GM04504 (cell line): ENCODE measurements at regions not wholly inside any gene's neighbourhood (a gene's known extent, or its start where the extent isn't known, plus 50 kb on each side); places are given as distances from the start of the nearest gene placed in this dataset.
"Not testable (repeated sequence)": the region's sequence is repeated elsewhere in the genome, so short reads cannot be mapped to it uniquely, and the experiment has no call there.

Source experiments
- DNase-seq: peaks from one replicate; pipeline ENCODE4 v3.0.0-alpha.2; 2012; ENCODE audit warnings: low read depth

DNA sequence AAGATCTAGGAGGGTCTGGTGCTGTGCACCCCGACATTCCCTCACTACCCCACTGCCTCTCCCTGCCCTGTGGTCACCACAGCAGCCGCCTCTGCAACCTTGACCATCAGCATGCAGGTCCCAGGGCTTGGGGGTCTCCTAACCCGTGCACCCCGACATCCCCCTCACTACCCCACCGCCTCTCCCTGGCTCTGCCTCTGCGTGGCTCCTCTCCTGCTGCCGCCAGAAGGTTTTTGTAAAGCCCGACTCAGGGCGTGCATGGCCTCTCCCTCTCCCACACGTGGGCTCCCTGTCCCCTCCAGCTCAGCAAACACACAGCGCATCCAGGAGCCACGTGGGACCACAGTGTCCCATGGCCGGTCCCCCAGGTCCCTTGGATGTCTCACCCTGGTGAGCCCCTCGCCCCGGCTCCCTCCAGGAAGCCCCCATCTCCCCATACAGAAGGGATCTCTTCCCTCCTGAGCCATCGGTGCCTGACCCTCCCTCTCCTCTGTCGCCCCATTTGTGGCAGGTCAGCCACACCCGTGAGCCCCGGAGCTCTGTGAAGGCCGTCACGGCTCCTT is 112.5 kb upstream of the LPCAT1 start:
- DNase-seq: not testable (repeated sequence)

DNA sequence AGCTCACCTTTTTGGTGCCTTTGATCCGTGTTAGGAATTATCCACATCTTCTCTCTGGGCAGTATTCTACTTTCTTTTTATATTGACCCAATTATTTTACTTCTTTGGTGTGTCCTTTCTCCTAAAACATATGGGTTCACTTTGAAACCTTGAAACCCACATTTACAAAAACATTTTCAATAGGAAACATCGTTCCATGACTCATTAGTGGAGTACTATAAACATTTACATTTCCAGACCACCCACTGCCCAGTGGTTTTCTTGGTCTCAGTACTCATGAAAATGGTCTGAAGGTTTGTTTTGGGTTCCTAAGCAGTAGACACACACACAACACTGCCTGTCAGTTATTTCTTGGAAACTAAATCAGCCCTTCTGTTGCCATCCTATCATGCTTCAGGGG is 111.7 kb upstream of the LPCAT1 start:
- not testable (repeated sequence) for DNase-seq

DNA sequence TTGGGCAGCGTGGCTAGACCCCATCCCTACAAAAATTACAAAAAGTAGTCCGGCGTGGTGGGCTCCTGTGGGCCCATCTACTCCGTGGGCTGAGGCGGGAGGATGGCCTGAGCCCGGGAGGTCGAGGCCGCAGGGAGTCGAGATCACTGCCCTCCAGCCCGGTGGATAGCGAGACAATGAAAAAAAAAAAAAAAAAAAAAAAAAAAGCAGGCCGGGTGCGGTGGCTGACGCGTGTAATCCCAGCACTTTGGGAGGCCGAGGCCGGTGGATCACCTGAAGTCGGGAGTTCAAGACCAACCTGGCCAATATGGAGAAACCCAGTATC is 110.5 kb upstream of the LPCAT1 start:
- DNase-seq: no peak

DNA sequence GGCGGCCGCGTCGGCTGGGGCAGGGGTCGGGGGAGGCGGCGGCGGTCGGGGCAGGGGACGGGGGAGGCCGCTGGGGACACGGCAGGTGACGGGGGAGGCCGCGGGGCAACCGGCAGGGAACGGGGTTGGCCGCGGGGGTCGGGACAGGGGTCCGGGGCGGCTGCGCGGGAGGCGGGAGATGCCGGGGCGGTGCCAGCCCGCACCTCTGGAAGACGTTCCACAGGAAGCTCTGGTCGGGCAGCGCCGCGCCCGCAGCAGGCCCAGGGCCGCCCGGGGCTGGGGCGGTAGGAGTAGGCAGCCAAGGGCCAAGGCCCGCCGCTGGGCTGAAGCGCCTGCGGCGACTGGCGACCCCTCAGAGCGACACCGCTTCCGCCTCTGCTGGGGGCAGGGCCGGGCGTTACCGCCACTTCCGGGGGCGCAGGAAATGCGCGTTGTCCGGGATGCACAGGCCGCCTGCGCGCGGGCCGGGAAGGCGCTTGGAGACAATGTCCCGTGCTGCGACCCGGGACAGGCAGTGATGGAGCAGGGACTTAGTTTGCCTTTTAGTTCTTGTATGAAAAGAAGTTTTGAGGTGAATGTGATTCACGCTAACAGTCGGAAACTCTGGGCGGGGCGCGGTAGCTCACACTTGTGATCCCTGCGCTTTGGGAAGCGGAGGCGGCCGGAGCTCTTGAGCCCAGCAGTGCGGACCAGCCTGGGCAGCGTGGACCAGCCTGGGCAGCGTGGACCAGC is 110.0 kb upstream of the LPCAT1 start:
- peak; percentile 45 for DNase-seq

DNA sequence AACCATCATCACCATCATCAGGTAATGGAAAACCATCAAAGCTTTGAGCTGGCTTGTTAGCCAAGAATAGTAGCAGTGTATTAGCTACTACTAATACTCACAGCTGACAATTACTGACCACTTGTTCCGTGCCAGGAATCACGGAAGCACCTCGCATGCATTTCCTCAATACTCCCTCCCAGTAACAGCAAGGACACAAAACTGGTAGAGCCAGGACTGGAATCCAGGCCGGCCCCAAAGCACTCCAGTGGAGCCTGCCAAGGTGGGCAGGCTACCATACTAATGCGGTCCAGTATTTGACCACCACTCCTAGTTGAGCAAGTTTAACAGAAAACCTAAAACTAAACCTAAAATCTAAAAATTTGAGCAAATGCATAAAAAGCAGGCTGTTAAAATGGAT is 107.2 kb upstream of the LPCAT1 start:
- DNase-seq: not testable (repeated sequence)

DNA sequence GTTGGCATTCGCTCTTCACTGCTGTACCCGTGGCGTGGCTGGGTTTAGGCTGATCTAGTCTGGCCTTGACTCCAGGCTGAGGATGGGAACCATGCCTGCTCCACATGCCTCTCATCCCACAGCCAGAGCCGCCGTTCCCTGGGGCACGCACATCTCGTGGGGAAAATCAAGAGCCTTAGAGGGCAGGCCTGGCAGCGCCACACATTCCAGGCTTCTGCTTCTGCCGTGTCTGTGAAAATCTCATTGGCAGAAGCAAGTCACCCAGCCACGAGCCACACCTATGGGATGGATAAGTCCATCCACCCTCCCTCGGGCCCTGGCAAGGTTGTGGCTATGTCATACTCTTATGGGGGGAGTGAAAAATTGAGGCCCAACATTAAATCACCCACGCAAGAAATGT is 102.6 kb upstream of the LPCAT1 start:
- DNase-seq: not testable (repeated sequence)

DNA sequence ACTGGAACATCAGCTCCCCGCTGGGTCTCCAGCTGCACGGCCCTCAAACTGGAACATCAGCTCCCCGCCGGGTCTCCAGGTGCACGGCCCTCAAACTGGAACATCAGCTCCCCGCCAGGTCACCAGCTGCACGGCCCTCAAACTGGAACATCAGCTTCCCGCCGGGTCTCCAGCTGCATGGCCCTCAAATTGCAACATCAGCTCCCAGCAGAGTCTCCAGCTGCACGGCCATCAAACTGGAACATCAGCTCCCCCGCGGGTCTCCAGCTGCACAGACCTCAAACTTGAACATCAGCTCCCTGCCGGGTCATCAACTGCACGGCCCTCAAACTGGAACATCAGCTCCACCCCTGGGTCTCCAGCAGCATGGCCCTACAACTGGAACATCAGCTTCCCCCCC is 95.8 kb upstream of the LPCAT1 start:
- DNase-seq: not testable (repeated sequence)

DNA sequence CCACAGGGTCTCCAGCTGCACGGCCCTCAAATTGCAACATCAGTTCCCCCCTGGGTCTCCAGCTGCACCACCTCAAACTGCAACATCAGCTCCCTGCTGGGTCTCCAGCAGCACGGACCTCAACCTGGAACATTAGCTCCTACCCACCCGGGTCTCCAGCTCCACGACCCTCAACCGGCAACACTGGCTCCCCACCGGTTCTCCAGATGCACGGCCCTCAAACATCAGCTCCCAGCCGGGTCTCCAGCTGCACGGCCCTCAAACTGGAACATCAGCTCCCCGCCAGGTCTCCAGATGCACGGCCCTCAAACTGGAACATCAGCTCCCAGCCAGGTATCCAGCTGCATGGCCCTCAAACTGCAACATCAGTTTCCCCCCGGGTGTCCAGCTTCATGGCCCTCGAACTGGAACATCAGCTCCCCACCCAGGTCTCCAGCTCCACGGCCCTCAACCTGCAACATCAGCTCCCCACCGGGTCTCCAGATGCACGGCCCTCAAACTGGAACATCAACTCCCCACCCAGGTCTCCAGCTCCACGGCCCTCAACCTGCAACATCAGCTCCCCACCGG is 94.6 kb upstream of the LPCAT1 start:
- not testable (repeated sequence) for DNase-seq

DNA sequence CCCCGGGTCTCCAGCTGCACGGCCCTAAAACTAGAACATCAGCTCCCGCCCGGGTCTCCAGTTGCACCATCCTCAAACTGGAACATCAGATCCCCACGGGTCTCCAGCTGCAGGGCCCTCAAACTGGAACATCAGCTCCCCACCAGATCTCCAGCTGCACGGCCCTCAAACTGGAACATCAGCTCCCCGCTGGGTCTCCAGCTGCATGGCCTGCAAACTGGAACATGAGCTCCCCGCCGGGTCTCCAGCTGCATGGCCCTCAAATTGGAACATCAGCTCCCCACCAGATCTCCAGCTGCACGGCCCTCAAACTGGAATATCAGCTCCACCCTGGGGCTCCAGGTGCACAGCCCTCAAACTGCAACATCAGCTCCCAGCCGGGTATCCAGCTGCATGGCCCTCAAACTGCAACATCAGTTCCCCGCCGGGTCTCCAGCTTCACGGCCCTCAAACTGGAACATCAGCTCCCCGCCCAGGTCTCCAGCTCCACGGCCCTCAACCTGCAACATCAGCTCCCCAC is 93.5 kb upstream of the LPCAT1 start:
- DNase-seq: not testable (repeated sequence)

DNA sequence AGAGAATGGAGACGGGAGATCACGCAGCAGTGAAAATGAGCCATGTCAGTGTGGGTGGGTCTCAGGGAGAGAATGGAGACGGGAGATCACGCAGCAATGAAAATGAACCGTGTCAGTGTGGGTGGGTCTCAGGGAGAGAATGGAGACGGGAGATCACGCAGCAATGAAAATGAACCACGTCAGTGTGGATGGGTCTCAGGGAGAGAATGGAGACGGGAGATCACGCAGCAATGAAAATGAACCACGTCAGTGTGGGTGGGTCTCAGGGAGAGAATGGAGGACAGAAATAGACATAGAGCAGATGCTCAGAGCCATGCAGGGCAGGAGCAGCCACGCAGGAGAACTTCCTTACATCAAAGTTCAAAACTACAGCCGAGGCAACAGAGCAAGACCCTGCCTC is 89.8 kb upstream of the LPCAT1 start:
- not testable (repeated sequence) for DNase-seq

DNA sequence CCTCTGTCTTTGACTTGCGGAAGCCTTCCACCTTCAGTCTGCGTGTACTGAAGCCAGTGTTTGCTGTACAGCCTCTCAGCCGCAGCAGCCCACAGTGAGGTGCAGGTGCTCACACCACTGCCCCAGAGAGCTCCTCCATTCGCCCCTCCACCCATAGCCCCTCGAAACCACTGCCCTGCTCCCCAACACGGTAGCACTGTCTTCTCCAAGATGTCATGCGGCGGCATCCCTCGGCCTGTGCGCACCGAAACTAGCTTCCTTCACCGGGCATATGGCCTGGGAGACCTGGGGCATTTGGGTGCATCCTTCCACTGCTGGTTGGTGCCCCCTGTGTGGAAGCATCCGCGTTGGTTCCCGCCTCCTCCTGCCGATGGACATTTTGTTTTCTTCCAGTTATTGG is 86.8 kb upstream of the LPCAT1 start:
- DNase-seq: not testable (repeated sequence)

DNA sequence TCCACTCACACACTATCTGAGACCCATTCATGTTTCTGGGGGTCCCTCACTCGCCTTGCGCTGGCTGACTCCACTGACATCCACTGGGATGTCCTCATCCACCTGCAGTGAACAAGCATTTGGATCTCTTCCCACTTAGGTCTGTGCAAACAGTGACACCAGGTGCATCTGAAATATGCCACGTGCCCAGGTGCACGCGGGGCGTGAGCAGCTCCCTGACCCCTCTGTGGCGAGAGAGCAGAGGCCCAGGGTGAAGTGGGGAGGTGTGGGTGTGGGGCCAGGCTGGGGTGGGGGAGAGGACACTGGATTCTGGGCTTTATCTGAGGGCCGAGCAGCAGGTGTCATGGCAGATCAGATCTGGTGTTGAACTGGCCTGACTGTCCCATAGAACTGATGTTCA is 85.4 kb upstream of the LPCAT1 start:
- DNase-seq: not testable (repeated sequence)

DNA sequence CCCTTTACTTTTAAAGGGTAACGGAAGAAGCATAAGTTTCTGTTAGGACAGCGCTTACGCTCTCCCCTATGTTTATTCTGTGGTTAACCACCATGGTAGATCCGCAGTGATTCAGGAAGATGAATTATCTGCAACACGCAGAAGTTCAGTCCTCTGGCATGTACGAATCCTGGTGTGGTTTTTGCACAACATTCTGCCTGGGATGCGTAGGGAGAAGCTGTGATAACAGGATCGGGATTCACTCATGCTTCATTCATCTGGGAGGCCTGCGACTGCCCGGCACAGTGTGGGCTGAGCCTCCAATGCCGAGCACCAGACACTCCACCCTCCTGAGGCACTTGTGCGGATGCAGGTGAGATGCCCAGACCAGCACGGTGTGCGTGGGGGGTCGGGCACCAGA is 84.6 kb upstream of the LPCAT1 start:
- peak; percentile 16 for DNase-seq

DNA sequence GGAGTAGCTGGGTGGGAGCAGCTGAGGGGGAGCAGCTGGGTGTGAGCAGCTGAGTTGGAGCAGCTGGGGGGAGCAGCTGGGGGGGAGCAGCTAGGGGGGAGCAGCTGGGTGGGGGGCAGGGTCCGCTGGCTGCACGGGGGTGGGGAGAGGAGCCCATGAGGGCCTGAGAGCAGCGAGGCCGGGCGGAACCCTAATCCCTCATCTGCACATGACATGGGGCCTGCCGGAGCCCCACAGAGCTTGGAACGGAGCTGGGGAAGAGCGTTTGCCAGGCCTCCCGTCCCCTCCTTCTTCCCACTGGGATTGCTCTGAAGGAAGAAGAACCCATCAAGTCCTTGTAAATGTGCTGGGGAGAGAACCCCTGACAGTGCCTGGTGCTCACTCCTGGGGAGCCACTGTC is 83.2 kb upstream of the LPCAT1 start:
- not testable (repeated sequence) for DNase-seq

DNA sequence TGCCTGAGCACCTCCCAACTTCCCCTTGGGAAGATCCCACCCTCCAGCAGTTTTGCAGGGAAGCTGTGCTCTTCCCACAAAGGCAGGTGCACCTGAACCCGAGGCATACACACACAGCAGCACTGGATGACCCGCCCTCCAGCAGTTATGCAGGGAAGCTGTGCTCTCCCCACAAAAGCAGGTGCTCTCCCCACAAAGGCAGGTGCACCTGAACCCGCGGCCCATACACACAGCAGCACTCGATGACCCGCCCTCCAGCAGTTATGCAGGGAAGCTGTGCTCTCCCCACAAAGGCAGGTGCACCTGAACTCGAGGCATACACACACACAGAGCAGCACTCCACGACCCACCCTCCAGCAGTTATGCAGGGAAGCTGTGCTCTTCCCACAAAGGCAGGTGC is 80.2 kb upstream of the LPCAT1 start:
- not testable (repeated sequence) for DNase-seq

DNA sequence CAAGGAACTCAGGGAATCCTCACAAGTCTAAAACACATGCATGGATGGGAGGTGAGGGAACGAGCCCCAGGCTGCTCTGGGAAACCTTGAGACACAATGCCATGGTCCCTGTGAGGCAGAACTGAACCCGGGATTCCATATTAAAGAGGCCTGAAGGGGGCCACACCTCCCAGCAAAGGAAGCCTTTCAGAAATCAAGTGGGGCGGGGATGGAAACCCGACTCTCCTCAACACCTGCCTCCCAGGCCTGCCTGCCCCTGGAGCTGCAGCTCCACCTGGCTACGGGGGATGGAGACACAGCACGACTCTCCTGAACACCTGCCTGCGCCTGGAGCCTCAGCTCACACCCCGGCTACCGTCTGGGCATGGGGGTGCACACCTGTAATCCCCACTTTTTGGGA is 77.8 kb upstream of the LPCAT1 start:
- DNase-seq: not testable (repeated sequence)

DNA sequence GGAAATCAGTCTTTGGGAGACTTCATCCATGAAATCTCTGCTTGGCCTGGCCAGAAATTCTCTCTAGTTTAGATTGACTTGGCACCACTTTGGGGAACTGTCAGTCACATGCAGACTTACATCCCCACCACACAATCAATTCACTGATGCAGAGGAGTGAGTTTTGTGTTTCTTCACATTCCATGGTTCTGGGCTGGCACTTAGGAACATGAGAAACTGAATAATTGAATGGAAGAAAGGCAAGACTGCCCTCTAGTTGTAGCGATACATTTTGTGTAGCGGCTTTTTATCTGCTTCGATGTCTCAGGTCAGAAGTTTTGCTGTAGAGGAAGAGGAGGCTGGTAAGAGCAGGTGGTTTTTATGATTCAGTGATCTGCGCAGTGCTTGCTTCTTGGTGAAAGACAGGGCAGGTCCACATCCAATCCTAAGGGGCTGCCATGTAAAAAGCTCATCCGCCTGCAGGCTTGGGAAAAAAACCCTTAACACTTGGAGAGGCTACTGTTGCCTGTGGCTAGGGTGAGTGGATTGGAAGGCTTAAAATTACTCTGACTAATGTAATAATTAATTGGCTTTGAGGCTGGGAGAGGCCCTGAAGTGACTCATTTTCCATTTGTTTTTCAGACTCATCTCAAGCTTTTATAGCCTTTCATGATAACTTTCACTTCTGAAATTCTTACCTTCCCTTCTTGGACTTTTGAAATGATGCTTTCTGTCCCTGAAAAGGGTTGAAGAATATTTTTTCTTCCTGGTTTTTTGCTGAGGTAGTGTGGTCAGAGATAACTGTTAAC is 75.4 kb upstream of the LPCAT1 start:
- DNase-seq: not testable (repeated sequence)

DNA sequence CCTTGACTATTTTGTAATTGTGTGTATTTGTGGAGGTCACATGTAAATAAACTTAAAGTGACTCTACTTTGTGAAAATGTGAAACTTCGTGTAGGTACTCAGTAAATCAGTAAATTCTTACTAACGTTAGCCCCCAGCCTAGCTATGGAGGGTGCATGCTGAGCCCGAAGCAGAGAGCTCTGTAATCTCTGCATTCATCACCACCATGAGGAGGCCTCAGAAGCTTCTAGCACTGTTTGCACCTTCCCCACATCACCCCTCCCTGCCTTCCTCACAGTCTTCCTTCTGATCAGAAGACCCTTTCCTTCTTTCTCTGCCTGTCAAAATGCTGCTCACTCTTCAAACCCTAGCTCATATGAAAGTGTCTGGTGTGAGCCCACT is 73.3 kb upstream of the LPCAT1 start:
- not testable (repeated sequence) for DNase-seq

DNA sequence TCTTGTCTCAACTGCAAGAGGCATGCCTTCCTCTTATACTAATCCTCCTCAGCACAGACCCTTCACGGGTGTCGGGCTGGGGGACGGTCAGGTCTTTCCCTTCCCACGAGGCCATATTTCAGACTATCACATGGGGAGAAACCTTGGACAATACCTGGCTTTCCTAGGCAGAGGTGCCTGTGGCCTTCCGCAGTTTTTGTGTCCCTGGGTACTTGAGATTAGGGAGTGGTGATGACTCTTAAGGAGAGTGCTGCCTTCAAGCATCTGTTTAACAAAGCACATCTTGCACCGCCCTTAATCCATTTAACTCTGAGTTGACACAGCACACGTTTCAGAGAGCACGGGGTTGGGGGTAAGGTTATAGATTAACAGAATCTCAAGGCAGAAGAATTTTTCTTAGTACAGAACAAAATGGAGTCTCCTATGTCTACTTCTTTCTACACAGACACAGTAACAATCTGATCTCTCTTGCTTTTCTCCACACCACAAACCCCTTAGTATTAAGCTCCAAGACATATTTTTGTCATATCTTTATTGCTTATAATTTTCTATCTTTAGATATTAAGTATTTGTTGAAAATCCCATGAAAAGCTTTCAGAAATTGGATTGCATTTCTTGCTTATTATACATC is 72.8 kb upstream of the LPCAT1 start:
- not testable (repeated sequence) for DNase-seq

DNA sequence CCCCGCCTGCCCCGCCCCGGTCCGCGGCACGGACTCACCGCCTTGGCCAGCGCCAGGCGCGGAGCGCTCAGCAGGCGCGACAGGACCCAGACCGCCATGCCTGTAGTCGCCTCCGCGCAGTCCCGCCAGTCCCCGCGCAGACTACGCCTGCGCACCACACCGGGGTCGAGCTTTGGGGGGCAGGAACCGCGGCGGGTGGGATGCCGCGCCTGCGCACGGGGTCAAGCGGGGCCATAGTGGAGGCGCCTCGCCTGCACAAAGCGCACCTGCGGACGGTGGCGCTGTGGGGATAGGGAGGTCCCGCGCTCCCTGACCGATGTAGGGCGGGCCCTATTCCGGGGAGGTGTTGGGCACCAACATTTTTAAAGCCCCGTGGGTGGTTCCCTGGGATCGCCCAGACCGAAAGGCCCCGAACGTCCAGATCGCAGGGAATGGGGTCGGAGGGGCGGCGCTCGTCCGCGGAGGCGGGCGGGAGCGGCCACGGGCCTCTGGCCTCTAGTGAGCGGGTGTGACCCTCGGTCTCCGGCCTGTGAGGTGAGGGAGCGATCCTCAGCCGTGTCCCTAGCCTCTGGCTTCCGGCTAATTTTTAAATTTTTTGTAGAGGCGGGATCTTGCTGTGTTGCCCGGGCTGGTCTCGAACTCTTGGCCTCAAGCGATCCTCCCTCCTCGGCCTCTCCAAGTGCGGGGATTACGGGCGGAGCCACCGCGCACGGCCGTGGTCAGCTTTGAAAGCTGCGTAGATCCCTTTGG is 70.8 kb upstream of the LPCAT1 start:
- DNase-seq: peak; percentile 14

DNA sequence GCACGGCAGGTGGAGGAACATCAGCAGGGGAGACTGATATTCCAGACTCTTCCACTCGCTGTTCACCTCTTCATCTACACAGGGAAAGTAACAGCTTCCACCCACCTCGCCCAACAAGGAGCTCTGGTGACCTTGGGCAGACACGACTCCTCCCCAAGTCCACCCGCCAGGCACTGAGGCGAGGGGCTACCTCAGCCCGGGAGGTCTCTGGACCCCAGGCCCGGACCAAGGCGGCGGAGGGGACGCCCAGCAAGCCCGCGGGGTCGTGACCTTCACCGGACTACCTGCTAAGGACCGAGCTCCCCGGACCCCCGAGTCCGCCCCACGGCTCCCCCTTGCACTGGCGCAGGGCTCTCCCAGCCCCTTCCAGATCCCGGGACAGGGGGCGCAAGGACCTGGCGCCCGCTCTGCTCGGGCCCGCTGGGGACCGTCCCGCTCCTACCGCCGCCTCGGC is 70.2 kb upstream of the LPCAT1 start:
- no peak for DNase-seq
